ENCODE measurements at regions not wholly inside any gene's neighbourhood (a gene's known extent, or its start where the extent isn't known, plus 50 kb on each side); places are given as distances from the start of the nearest gene placed in this dataset.

GRCh38 chr20:48220033-48220633 lies 434.9 kb upstream of the SULF2 start:
- TF ChIP-seq CTCF (IDR thresholded peaks at IDR 0.05; ENCODE audit: low read depth, low read length, poor library complexity, severe bottlenecking) (no peak), EZH2phosphoT487 (IDR thresholded peaks at IDR 0.05; ENCODE audit: borderline replicate concordance, low read length) (no peak)
